GM06990 (cell line): ENCODE measurements at regions not wholly inside any gene's neighbourhood (a gene's known extent, or its start where the extent isn't known, plus 50 kb on each side); places are given as distances from the start of the nearest gene placed in this dataset.
A peak's percentile ranks its signal among the peaks of the same experiment; 100 is the strongest.
"Not testable (repeated sequence)": the region's sequence is repeated elsewhere in the genome, so short reads cannot be mapped to it uniquely, and the experiment has no call there.

ENCODE experiments used
- DNase-seq: peaks from one replicate; pipeline ENCODE4 v3.0.0-alpha.2; 2011; ENCODE audit not compliant: insufficient read length; ENCODE audit errors: extremely low read depth
- H3K27me3 ChIP-seq: replicated peaks from 2 replicates; pipeline ENCODE4 v1.6.0; 2011; ENCODE audit warnings: low read length; ENCODE audit not compliant: control insufficient read depth, insufficient read depth
- H3K36me3 ChIP-seq: 2 replicates; pipeline ENCODE4 v1.5.1; 2011; ENCODE audit warnings: low read length; ENCODE audit not compliant: control insufficient read depth, insufficient read depth
- H3K4me3 ChIP-seq: replicated peaks from 2 replicates; pipeline ENCODE4 v1.5.1; 2011; ENCODE audit warnings: low read depth, mild to moderate bottlenecking, control low read depth, low read length
- TF ChIP-seq, protein P1 (sequence below): IDR thresholded peaks from 2 replicates; pipeline ENCODE4 v1.5.1; 2011; ENCODE audit warnings: low read length, control low read depth, mild to moderate bottlenecking, inconsistent platforms; ENCODE audit not compliant: insufficient read depth, poor library complexity, severe bottlenecking

- TF ChIP-seq, protein P1, sequence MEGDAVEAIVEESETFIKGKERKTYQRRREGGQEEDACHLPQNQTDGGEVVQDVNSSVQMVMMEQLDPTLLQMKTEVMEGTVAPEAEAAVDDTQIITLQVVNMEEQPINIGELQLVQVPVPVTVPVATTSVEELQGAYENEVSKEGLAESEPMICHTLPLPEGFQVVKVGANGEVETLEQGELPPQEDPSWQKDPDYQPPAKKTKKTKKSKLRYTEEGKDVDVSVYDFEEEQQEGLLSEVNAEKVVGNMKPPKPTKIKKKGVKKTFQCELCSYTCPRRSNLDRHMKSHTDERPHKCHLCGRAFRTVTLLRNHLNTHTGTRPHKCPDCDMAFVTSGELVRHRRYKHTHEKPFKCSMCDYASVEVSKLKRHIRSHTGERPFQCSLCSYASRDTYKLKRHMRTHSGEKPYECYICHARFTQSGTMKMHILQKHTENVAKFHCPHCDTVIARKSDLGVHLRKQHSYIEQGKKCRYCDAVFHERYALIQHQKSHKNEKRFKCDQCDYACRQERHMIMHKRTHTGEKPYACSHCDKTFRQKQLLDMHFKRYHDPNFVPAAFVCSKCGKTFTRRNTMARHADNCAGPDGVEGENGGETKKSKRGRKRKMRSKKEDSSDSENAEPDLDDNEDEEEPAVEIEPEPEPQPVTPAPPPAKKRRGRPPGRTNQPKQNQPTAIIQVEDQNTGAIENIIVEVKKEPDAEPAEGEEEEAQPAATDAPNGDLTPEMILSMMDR: no peak
- no peak for DNase-seq
- H3K4me3 ChIP-seq: no peak overlapping the region
- no peaks in the 10 kb centered on the region for H3K36me3 ChIP-seq
- H3K27me3 ChIP-seq: no peaks in the 10 kb centered on the region
Observed at GRCh38 chr20:1845163-1845523, 50.1 kb upstream of the SIRPA start.

GRCh38 chr20:1844325-1845162 lies 50.7 kb upstream of the SIRPA start:
- DNase-seq: peak; percentile 64
- no peaks in the 10 kb centered on the region for H3K36me3 ChIP-seq
- no peaks in the 10 kb centered on the region for H3K27me3 ChIP-seq
- H3K4me3 ChIP-seq: no peak overlapping the region
- TF ChIP-seq, protein P1: no peak

GRCh38 chr20:1842281-1842680 lies 52.9 kb upstream of the SIRPA start:
- TF ChIP-seq, protein P1: no peak
- Histone ChIP-seq H3K27me3 (no peaks in the 10 kb centered on the region), H3K4me3 (no peak overlapping the region), H3K36me3 (no peaks in the 10 kb centered on the region)
- DNase-seq: no peak

DNA sequence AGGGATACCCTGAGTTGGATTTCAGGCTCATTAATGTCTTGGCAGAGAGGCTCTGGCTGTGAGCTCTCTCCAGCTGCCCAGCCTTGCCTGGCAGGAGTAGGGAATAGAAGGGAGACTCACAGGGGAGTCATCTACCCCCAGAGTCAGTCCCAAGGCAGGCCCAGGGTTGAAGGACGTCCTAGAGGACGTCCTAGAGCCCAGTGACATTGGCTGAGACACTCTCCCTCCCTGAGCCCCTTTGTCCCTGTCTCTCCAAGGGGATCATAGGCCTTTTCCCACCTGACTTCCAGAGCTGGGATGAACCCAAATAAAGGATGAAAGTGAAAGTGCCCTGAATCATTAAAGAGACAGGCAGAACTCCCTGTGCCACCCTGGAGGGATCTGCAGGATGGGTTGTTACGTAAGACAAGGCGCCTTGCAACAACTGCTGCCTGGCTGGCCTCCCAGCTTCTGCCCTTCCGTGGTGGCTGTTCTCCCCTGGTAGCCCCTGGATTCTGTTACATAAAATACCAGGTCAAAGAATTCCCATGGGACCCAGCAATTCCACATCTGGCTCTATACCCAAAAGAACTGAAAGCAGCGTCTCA lies 53.6 kb upstream of the SIRPA start:
- Histone ChIP-seq H3K36me3 (no peaks in the 10 kb centered on the region), H3K4me3 (no peak overlapping the region), H3K27me3 (no peaks in the 10 kb centered on the region)
- TF ChIP-seq, protein P1: no peak
- DNase-seq: no peak

DNA sequence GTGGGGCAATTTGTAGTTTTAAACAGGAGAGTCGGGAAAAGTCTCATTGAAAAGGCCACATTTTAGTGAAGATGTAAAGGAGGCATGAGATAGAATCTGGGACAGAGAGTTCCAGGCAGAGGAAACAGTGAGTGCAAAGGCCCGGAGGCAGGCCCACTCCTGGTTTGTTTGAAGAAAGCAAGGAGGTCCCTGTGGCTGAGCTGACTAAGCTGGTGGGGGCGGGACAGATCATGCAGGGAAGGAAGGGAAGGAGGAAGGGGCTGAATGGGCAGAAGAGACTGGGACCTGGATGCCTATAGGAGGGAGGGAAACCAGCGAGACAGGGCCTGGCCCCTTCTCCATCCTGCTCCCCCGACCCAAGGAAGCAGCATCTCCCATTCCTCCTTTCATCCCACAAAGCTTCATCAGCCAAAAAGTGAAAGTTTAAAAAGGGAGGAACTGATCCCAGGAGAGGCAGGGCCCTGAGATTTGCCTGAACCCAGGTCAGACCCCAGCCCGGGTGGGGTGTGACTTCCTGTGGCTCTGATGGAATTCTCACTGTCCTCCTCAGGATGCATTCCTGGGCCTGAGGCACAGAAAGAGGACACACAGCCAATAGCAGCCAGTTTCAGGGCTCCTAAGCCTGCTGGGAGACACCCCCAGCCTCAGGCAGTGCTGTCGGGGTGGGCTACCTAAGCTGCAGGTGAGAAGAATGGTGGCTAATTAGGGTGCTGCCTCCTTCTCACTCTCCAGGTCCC lies 54.2 kb upstream of the SIRPA start:
- no peaks in the 10 kb centered on the region for H3K27me3 ChIP-seq
- DNase-seq: no peak
- TF ChIP-seq, protein P1: no peak
- H3K4me3 ChIP-seq: no peak overlapping the region
- no peaks in the 10 kb centered on the region for H3K36me3 ChIP-seq

DNA sequence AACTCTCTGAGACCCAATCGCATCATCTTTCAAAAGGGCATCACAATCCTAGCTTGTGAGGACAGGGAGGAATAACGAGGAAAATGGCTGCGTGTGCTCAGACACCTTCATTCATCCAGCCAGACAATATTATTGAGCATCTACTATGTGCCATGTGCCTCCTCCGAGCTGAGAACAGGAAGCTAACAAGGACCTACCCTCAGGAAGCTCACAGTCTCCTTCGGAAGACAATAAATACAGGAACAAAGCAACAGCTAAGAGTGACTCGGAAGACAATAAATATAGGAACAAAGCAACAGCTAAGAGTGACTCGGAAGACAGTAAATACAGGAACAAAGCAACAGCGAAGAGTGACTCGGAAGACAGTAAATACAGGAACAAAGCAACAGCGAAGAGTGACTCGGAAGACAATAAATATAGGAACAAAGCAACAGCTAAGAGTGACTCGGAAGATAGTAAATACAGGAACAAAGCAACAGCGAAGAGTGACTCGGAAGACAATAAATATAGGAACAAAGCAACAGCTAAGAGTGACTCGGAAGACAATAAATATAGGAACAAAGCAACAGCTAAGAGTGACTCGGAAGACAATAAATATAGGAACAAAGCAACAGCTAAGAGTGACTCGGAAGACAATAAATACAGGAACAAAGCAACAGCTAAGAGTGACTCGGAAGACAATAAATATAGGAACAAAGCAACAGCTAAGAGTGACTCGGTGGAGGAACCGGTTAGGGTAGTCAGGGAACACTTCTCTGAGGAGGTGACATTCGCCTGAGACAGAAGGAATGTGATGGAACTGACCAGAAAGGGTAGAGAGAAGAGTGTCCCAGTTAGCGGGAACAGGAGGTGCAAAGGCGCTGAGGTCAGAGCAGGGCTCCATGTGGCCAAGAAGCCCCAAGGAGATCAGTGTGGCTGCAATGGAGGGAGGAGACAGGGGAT lies 55.6 kb upstream of the SIRPA start:
- H3K36me3 ChIP-seq, H3K27me3 ChIP-seq, H3K4me3 ChIP-seq, DNase-seq: not testable (repeated sequence)
